Tibial nerve (tissue), 4 donors: ENCODE measurements at regions not wholly inside any gene's neighbourhood (a gene's known extent, or its start where the extent isn't known, plus 50 kb on each side); places are given as distances from the start of the nearest gene placed in this dataset.

ENCODE experiments used
- DNase-seq, 2 donors: peaks; one replicate each; pipeline ENCODE4 v3.0.0-alpha.2; 2019; ENCODE audit warnings: low spot score in 2 of 2
- H3K27ac ChIP-seq, 4 donors: fragments of 200-600 bp; sonication (generic) in 3 of 4; one replicate each; pipeline ENCODE4 v1.5.1; 2017 to 2019; ENCODE audit warnings: mild to moderate bottlenecking in 1 of 4
- H3K27me3 ChIP-seq, 2 donors: fragments of 200-600 bp; sonication (generic) in 1 of 2; one replicate each; pipeline versions ENCODE4 v1.5.1 to v1.6.0; 2017 to 2019
- H3K36me3 ChIP-seq, 3 donors: fragments of 200-600 bp; sonication (generic); one replicate each; pipeline ENCODE4 v1.5.1; 2018 to 2019
- H3K4me1 ChIP-seq, 4 donors: fragments of 200-600 bp; sonication (generic) in 3 of 4; one replicate each; pipeline ENCODE4 v1.5.1; 2017 to 2019
- H3K4me3 ChIP-seq, 4 donors: fragments of 200-600 bp; sonication (generic) in 3 of 4; one replicate each; pipeline ENCODE4 v1.5.1; 2017 to 2019; ENCODE audit warnings: mild to moderate bottlenecking in 1 of 4, moderate library complexity in 1 of 4
- H3K9me3 ChIP-seq, 4 donors: fragments of 200-600 bp; sonication (generic) in 3 of 4; one replicate each; pipeline ENCODE4 v1.5.1; 2017 to 2019
- CTCF ChIP-seq, 5 experiments: fragments of 200-600 bp in 3 of 5; fragments of 450-650 bp in 2 of 5; sonication (generic) in 3 of 5; IDR thresholded peaks; one replicate each; pipeline ENCODE4 v1.5.1; 2016 to 2019; ENCODE audit warnings: antibody characterized with exemption in 5 of 5, mild to moderate bottlenecking in 3 of 5, moderate library complexity in 2 of 5
- EP300 ChIP-seq, 2 donors: sonication (generic); formaldehyde crosslinking; IDR thresholded peaks; one replicate each; pipeline ENCODE4 v1.6.1; 2017; ENCODE audit warnings: antibody characterized with exemption in 2 of 2, mild to moderate bottlenecking in 1 of 2
- POLR2A ChIP-seq, 2 donors: fragments of 450-650 bp; IDR thresholded peaks; one replicate each; pipeline ENCODE4 v1.6.1; 2017; ENCODE audit warnings: antibody characterized with exemption in 2 of 2, mild to moderate bottlenecking in 2 of 2, moderate library complexity in 2 of 2
- WGBS, 2 donors: methylation state at CpG; one replicate each; pipeline ENCODE4 v1.1.5; 2018; 5-methylcytosine and 5-hydroxymethylcytosine counted together

DNA sequence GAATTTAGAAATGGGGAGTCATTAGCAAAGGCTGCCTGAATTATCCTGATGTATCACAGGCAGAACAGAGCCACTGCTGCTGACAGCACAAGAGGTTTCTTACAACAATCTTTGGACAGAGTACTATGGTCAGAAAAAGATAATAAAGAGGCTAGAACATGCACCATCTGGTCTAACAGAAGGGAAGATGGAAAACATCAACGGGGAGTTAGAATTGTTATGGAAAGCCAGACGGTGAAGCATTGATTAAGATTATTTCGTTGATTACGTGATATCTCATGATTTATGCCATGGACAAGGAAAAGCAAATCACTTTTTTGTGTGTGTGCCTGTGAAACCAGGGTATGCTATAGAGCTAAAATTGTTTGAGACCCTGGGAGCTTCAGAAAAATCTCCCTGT is 409.4 kb upstream of the ETAA1 start:
- TF ChIP-seq POLR2A (IDR thresholded peaks at IDR 0.05) (no peak), EP300 (IDR thresholded peaks at IDR 0.05) (no peak), CTCF (IDR thresholded peaks at IDR 0.05) (no peak)
- DNase-seq = no peak
- Histone ChIP-seq H3K4me1 (no peaks in the 10 kb centered on the region), H3K4me3 (no peak overlapping the region), H3K9me3 (no peaks in the 10 kb centered on the region), H3K27me3 (no peaks in the 10 kb centered on the region), H3K36me3 (no peaks in the 10 kb centered on the region), H3K27ac (no peak overlapping the region)
- WGBS, 2 donors = 89 to 98% methylated on average over 4 of the region's 4 CpGs

GRCh38 chr2:66994654-66995053 is 402.5 kb upstream of the ETAA1 start:
- DNase-seq = no peak
- Histone ChIP-seq H3K4me3 (no peak overlapping the region), H3K9me3 (no peaks in the 10 kb centered on the region), H3K27ac (no peak overlapping the region), H3K36me3 (no peaks in the 10 kb centered on the region), H3K27me3 (no peaks in the 10 kb centered on the region), H3K4me1 (no peaks in the 10 kb centered on the region)
- WGBS, 2 donors = 47 to 49% methylated on average over 1 of the region's 1 CpG
- TF ChIP-seq CTCF (IDR thresholded peaks at IDR 0.05) = no peak
- no peak for TF ChIP-seq POLR2A (IDR thresholded peaks at IDR 0.05)
- no peak for TF ChIP-seq EP300 (IDR thresholded peaks at IDR 0.05)

DNA sequence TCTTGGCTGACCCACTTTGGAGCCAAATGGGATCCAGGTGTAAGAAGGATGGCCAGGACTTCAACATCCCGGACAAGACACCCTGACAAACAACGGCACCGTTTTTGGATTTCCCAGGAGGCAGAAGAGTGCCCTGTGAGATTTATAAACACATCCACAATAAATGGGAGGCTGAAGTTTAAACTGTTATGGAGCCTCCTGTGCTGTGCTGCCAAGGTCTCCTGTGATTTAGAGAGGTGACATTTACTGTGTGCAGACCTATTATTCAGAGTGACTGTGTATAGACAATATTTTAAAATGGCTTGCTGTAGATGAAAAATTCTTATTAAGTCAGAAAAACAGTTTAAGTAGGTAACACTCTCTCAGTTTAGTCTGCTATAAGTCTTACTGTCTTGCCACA is 401.5 kb upstream of the ETAA1 start:
- no peaks in the 10 kb centered on the region for H3K9me3 ChIP-seq
- no peak overlapping the region for H3K4me3 ChIP-seq
- no peak overlapping the region for H3K27ac ChIP-seq
- H3K27me3 ChIP-seq = no peaks in the 10 kb centered on the region
- no peak for DNase-seq
- WGBS, 2 donors = 69 to 78% methylated on average over 3 of the region's 3 CpGs
- H3K36me3 ChIP-seq = no peaks in the 10 kb centered on the region
- no peak for TF ChIP-seq CTCF (IDR thresholded peaks at IDR 0.05)
- TF ChIP-seq EP300 (IDR thresholded peaks at IDR 0.05) = no peak
- no peak for TF ChIP-seq POLR2A (IDR thresholded peaks at IDR 0.05)
- no peaks in the 10 kb centered on the region for H3K4me1 ChIP-seq

DNA sequence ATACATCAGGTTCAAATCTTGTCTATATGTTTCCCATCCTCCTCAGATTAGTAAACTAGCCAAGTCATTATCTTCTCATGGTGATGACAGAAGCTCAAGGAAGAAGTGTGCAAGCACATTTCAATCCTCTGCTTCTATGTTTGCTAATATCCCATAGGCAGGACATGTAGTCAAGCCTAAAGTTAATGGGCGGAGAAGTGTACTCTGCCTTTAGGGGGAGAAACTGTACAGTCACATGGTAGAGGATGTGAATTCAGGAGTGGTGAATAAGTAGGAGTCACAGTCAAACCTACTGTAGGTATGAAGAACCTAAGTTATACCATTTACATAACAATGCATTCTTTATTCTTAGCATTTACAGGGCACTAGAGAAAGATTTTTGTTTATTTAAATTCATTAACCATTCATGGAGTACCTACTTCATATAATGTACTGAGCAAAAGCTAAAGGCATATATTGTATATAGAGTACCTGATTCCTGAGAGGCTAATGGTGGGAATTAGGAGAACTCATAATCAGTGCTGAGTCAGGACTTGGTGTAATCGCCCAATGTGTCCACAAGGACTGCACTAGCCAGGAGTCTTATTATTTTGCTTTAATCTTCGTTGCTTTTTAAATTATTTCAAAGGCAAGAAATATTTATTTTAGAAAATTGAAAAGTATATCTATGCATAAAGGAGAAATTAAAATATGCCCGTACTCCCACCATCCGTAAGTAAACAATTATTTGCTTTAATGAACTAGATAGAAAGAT is 394.3 kb upstream of the ETAA1 start:
- DNase-seq = no peak

More for the DNA sequence above, 394.3 kb upstream of the ETAA1 start:
- no peak overlapping the region for H3K27ac ChIP-seq
- no peaks in the 10 kb centered on the region for H3K4me1 ChIP-seq
- no peaks in the 10 kb centered on the region for H3K27me3 ChIP-seq
- 95 to 96% methylated on average over 5 of the region's 5 CpGs for WGBS, 2 donors
- no peak for TF ChIP-seq CTCF (IDR thresholded peaks at IDR 0.05)
- TF ChIP-seq EP300 (IDR thresholded peaks at IDR 0.05) = no peak
- no peak for TF ChIP-seq POLR2A (IDR thresholded peaks at IDR 0.05)
- no peaks in the 10 kb centered on the region for H3K9me3 ChIP-seq
- H3K4me3 ChIP-seq = no peak overlapping the region
- no peaks in the 10 kb centered on the region for H3K36me3 ChIP-seq
